Prostate gland (tissue), 2 donors: ENCODE measurements at regions not wholly inside any gene's neighbourhood (a gene's known extent, or its start where the extent isn't known, plus 50 kb on each side); places are given as distances from the start of the nearest gene placed in this dataset.
"Not testable (repeated sequence)": the region's sequence is repeated elsewhere in the genome, so short reads cannot be mapped to it uniquely, and the experiment has no call there.

Experiments
- DNase-seq: peaks from one replicate; pipeline ENCODE4 v3.0.0-alpha.2; 2019; ENCODE audit warnings: low spot score
- H3K27ac ChIP-seq, 2 donors: fragments of 200-600 bp; sonication (generic); 2 replicates each; pipeline ENCODE4 v1.5.1; 2017 to 2019
- H3K27me3 ChIP-seq: fragments of 200-600 bp; sonication (generic); replicated peaks from 2 replicates; pipeline ENCODE4 v1.5.1; 2019; ENCODE audit not compliant: insufficient read depth
- H3K36me3 ChIP-seq, 2 donors: fragments of 200-600 bp; sonication (generic); 1 replicate in 1 of 2; 2 replicates in 1 of 2; pipeline versions ENCODE4 v1.5.1 to v1.8.1; 2017 to 2019
- H3K4me1 ChIP-seq: fragments of 200-600 bp; sonication (generic); replicated peaks from 2 replicates; pipeline ENCODE4 v1.5.1; 2019
- H3K4me3 ChIP-seq, 2 donors: fragments of 200-600 bp; sonication (generic); 2 replicates each; pipeline ENCODE4 v1.5.1; 2017 to 2019
- H3K9me3 ChIP-seq: fragments of 200-600 bp; sonication (generic); 2 replicates; pipeline ENCODE4 v1.5.1; 2017
- POLR2A ChIP-seq: fragments of 450-650 bp; IDR thresholded peaks from one replicate; pipeline ENCODE4 v1.6.1; 2016; ENCODE audit warnings: antibody characterized with exemption, mild to moderate bottlenecking
- POLR2AphosphoS5 ChIP-seq: sonication (generic); formaldehyde crosslinking; IDR thresholded peaks from one replicate; pipeline ENCODE4 v1.6.1; 2017; ENCODE audit warnings: antibody characterized with exemption
- WGBS: methylation state at CpG from one replicate; pipeline ENCODE4 v1.1.5; 2018; 5-methylcytosine and 5-hydroxymethylcytosine counted together
- intact Hi-C: fragments of 100-400 bp; cut with DNase I; formaldehyde crosslinking; loops from one replicate; pipeline ENCODE4 v1.14.2; 2022
- TF ChIP-seq, protein P1 (sequence below), 4 experiments: fragments of 200-600 bp in 2 of 4; fragments of 450-650 bp in 2 of 4; sonication (generic) in 2 of 4; IDR thresholded peaks; 1 replicate in 3 of 4; 2 replicates in 1 of 4; pipeline ENCODE4 v1.5.1; 2016 to 2019; ENCODE audit warnings: antibody characterized with exemption in 4 of 4, mild to moderate bottlenecking in 2 of 4, moderate library complexity in 2 of 4

DNA sequence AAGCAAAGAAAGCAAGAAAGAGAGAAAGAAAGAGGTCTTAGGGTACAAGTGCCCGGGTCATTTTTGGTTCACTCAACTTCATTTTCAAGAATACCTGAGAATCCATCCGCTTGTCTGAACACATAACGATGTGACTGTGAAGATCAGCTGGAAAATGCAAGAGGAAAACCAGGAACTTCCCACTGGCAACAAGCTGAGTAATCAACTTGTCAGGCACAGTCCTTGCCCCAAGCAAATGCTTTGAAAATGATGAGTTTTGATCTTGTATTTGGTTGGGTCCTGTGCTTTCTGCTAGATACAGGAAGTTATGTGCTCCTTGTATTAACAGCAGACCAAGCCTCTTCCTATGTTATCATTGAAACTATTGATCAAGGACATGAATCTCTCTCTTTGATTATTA is 239.1 kb downstream of the ASMT start:
- WGBS, result 84% methylated on average over 3 of the region's 3 CpGs
- Histone ChIP-seq H3K27ac (no peak overlapping the region), H3K4me1 (no peaks in the 10 kb centered on the region), H3K27me3 (no peaks in the 10 kb centered on the region), H3K36me3 (no peaks in the 10 kb centered on the region), H3K9me3 (no peaks in the 10 kb centered on the region), H3K4me3 (no peak overlapping the region)
- DNase-seq, result no peak
- TF ChIP-seq, protein P1, sequence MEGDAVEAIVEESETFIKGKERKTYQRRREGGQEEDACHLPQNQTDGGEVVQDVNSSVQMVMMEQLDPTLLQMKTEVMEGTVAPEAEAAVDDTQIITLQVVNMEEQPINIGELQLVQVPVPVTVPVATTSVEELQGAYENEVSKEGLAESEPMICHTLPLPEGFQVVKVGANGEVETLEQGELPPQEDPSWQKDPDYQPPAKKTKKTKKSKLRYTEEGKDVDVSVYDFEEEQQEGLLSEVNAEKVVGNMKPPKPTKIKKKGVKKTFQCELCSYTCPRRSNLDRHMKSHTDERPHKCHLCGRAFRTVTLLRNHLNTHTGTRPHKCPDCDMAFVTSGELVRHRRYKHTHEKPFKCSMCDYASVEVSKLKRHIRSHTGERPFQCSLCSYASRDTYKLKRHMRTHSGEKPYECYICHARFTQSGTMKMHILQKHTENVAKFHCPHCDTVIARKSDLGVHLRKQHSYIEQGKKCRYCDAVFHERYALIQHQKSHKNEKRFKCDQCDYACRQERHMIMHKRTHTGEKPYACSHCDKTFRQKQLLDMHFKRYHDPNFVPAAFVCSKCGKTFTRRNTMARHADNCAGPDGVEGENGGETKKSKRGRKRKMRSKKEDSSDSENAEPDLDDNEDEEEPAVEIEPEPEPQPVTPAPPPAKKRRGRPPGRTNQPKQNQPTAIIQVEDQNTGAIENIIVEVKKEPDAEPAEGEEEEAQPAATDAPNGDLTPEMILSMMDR (IDR thresholded peaks at IDR 0.05), result no peak
- TF ChIP-seq POLR2AphosphoS5, result no peak
- TF ChIP-seq POLR2A, result no peak
- intact Hi-C loops, result no loop called here

DNA sequence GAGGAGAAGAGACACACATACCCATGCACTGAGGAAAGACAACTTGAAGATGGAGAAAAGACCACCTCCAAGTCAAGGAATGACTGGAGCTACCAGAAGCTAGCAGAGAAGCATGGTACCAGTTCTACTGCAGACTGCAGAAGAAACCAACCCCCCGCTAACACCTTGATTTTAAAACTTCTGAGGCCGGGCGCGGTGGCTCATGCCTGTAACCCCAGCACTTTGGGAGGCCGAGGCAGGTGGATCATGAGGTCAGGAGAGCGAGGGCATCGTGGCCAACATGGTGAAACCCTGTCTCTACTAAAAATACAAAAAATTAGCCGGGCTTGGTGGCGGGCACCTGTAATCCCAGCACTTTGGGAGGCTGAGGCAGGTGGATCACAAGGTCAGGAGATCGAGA is 240.0 kb downstream of the ASMT start:
- H3K9me3 ChIP-seq, result not testable (repeated sequence)

DNA sequence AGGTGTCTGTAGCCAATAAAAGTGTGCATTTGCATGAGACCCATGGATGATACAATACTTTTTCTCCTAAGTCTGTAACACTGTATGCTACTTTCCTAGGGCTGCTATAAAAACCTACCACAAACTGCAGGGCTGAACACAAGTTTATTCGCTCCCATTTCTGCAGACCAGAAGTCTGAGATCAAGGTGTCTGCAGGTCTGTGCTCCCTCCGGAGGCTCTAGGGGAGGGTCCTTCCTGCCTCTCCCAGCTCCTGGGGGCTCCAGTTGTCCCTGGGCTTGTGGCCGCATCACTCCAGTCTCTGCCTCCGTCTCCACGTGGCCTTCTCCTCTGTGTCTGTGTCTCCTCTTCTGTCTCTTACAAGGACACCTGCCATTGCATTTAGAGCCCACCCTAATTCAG is 244.4 kb downstream of the ASMT start:
- H3K4me3 ChIP-seq, DNase-seq, intact Hi-C loops, H3K36me3 ChIP-seq, H3K4me1 ChIP-seq, H3K27ac ChIP-seq, H3K9me3 ChIP-seq, H3K27me3 ChIP-seq: not testable (repeated sequence)
- WGBS, result 85% methylated on average over 5 of the region's 5 CpGs

More for the DNA sequence above, 240.0 kb downstream of the ASMT start:
- H3K4me3 ChIP-seq, intact Hi-C loops, DNase-seq, H3K4me1 ChIP-seq, H3K27ac ChIP-seq, H3K36me3 ChIP-seq, H3K27me3 ChIP-seq: not testable (repeated sequence)
- 99% methylated on average over 10 of the region's 10 CpGs for WGBS

DNA sequence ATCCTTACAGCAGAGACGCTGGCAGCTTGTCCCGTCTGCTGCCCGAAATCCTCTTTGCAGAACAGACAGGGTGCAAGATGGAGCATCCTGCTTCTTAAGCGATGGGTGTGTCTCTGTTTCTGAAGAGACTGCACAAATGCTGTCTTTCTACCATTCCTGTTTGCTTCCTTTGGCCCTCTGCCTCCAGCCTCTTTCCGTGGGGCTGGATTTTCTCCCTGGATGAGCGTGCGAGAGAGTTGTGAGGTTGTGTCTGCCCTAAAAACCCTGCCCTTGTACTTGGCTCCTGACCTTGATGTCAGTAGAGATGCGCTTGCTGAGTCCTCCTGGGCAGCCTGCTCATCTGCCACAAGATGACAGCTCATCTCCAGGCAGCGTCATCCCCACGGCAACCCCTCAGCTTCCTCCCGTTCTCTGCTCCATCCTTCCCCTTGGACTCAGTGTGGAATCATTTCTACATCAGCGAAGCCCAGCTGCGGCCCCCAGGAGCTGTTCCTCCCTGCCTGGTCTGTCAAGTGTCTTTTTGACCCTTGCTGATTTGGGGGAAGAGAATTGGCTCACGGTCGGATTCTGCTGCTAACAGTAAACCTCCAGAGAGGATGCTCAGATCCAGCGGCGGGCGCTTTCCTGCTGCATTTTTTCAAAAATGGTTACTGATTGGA is 246.2 kb downstream of the ASMT start:
- intact Hi-C loops, result no loop called here
- TF ChIP-seq POLR2A, result no peak
- TF ChIP-seq, protein P1 (IDR thresholded peaks at IDR 0.05), result no peak
- no peak for TF ChIP-seq POLR2AphosphoS5

DNA sequence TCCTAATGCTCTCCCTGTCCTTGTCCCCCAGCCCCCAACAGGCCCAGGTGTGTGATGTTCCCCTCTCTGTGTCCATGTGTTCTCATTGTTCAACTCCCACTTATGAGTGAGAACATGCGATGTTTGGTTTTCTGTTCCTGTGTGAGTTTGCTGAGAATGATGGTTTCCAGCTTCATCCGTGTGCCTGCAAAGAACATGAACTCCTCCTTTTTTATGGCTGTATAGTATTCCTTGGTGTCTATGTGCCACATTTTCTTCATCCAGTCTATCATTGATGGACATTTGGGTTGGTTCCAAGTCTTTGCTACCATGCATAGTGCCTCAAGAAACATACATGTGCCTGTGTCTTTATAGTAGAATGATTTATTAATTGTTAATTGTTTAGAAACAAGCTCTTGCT is 249.1 kb downstream of the ASMT start:
- intact Hi-C loops, H3K4me1 ChIP-seq, H3K27ac ChIP-seq, H3K36me3 ChIP-seq, DNase-seq, H3K9me3 ChIP-seq, H3K4me3 ChIP-seq, H3K27me3 ChIP-seq: not testable (repeated sequence)
- WGBS, result 98% methylated on average over 2 of the region's 2 CpGs

More for the DNA sequence above, 246.2 kb downstream of the ASMT start:
- H3K9me3 ChIP-seq, result no peaks in the 10 kb centered on the region
- no peaks in the 10 kb centered on the region for H3K4me1 ChIP-seq
- no peak overlapping the region for H3K4me3 ChIP-seq
- WGBS, result 75% methylated on average over 18 of the region's 18 CpGs
- H3K27me3 ChIP-seq, result no peaks in the 10 kb centered on the region
- no peak for DNase-seq
- no peaks in the 10 kb centered on the region for H3K36me3 ChIP-seq
- no peak overlapping the region for H3K27ac ChIP-seq

DNA sequence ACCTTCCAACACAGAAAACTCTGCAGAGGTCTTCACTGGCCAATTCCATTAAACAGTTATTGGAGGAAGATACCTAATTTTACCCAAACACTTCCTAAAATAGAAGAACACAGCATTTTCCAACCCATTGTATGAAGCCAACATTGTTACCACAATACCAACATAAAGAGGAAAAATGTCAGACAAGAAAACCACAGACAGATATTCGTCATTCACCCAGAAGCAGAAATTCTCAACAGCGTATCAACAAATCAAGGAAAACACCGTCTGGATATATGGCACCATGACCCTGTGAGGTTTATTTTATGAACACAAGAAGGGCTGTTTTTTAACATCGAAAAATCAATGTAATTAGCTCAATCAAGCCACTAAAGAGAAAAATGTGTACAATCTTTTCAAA is 255.6 kb downstream of the ASMT start:
- WGBS, result 55% methylated on average over 4 of the region's 4 CpGs
- intact Hi-C loops, result no loop called here
- no peaks in the 10 kb centered on the region for H3K4me1 ChIP-seq
- no peak overlapping the region for H3K4me3 ChIP-seq
- H3K27me3 ChIP-seq, result no peaks in the 10 kb centered on the region
- no peak for DNase-seq
- H3K9me3 ChIP-seq, result no peaks in the 10 kb centered on the region
- TF ChIP-seq POLR2A (no peak), POLR2AphosphoS5 (no peak)
- TF ChIP-seq, protein P1 (IDR thresholded peaks at IDR 0.05), result no peak
- H3K27ac ChIP-seq, result no peak overlapping the region
- H3K36me3 ChIP-seq, result no peaks in the 10 kb centered on the region
